HT1080 (cell line): ENCODE measurements at regions not wholly inside any gene's neighbourhood (a gene's known extent, or its start where the extent isn't known, plus 50 kb on each side); places are given as distances from the start of the nearest gene placed in this dataset.
A peak's percentile ranks its signal among the peaks of the same experiment; 100 is the strongest.
"Not testable (repeated sequence)": the region's sequence is repeated elsewhere in the genome, so short reads cannot be mapped to it uniquely, and the experiment has no call there.

Source experiments
- DNase-seq: peaks from one replicate; pipeline ENCODE4 v3.0.0-alpha.2; 2015; ENCODE audit warnings: low read depth

DNA sequence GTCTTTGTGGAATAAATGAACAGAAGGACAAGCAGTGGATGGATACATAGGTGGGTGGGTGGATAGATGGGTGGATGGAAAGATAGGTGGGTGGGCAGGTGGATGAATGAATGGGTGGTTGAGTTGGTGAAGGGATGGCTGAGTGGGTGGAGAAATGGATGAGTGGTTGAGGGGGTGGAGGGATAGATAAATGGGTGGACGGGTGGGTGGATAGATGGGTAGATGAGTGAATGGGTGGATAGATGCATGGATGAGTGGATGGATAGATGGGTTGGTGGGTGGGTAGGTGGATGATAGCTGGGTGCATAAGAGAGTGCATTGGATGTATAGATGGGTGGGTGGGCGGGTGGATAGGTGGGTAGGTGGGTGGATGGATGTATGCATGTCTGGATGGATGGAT, 63.5 kb downstream of the UNC93B1 start:
- not testable (repeated sequence) for DNase-seq

DNA sequence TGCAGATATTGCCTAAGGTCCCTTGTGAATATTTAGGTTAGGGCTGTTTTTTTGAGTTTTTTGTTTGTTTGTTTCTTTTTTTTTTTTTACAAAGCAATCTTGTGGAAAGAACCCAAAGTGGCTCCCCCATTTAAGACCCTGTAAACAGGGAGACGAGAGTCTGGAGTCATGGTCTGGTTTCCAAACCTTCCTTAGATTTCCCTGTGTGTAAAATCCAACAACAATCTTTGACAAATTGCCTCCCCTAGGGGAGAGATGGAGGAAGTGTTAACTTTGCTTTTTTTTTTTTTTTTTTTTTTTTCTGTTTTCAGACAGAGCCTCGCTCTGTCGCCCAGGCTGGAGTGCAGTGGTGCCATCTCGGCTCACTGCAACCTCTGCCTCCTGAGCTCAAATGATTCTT, 64.9 kb downstream of the UNC93B1 start:
- not testable (repeated sequence) for DNase-seq

GRCh38 chr11:67938371-67938770, 65.5 kb downstream of the UNC93B1 start:
- not testable (repeated sequence) for DNase-seq

DNA sequence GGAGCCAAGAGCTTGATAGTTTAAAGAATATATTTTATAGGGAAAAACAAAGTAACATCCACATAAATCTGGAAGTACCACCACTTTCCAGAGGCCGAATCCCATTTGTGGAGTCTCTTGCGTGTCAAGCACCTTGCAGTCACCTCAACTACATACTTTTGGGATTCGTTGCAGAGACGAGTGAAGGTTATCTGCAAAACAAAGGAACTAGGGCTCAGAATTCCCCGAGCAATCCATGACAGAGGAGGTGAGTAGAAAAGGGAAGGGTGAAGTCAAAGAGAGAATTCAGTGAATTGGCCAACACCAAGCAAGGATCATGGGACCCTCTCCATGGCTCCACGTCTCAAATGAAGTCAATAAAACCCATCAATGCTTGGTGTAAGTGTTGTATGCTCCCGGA, 80.3 kb downstream of the UNC93B1 start:
- DNase-seq, result not testable (repeated sequence)

DNA sequence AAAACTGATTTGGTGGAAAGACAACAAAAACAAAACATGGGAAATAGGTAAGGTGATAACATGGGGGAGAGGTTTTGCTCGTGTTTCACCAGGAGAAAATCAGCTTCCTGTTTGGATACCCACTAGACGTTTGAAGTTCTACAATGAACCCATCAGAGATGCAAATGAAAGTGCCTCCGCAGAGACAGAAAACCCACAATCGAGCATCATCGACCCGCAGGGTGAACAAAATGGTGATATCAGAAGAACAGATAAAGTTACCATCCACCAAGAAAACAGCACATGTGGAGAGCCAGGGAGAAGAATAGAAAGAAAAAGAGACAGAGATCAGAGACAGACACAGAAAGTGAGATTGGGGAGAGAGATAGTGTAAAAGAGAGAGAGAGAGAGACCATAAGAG, 83.4 kb downstream of the UNC93B1 start:
- not testable (repeated sequence) for DNase-seq

DNA sequence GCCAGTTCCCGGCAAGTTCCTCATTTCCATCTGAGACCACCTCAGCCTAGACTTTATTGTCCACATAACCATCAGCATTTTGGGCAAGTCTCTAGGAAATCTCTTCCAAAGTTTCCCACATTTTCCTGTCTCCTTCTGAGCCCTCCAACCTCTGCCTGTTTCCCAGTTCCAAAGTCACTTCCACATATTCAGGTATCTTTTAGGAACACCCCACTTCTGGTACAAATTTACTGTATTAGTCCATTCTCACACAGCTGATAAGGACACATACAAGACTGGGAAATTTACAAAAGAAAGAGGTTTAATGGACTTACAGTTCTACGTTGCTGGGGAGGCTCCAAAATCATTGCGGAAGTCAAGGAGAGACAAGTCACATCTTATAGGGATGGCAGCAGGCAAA, 91.7 kb downstream of the UNC93B1 start:
- DNase-seq, result not testable (repeated sequence)

- DNase-seq, result not testable (repeated sequence)
Observed at GRCh38 chr11:67911211-67911610, 92.7 kb downstream of the UNC93B1 start.

DNA sequence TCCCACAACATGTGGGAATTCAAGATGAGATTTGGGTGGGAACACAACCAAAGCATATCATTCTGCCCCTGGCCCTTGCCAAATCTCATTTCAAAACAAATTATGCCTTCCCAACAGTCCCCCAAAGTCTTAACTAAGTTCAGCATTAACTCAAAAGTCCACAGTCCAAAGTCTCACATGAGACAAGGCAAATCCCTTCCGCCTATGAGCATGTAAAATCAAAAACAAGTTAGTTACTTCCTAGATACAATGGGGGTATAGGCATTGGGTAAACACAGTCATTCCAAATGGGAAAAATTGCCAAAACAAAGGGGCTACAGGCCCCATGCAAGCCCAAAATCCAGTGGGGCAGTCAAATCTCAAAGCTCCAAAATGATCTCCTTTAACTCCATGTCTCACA, 93.1 kb downstream of the UNC93B1 start:
- DNase-seq, result not testable (repeated sequence)

DNA sequence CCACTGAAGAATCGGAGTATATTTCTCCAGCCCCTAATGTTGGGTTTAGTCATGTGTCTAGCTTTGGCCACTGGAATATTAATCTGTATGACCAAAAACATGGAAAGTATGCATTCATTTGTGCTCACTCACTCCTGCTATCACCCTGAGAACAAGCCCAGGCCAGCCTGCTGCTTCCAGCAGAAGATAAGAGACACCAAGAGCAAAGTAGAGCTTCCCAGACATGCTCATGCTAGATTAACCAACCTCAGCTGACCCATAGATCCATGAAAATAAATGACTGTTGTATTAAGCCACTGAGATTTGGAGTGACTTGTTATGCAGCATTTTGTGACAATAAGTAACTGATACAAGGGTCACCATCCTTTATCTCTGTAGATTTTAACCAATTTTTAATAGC, 96.9 kb downstream of the UNC93B1 start:
- not testable (repeated sequence) for DNase-seq

GRCh38 chr11:67899462-67899861, 104.4 kb downstream of the UNC93B1 start:
- peak; percentile 6 for DNase-seq

- DNase-seq, result not testable (repeated sequence)
Observed at GRCh38 chr11:67893487-67893886, 110.4 kb downstream of the UNC93B1 start.

- not testable (repeated sequence) for DNase-seq
Observed at GRCh38 chr11:67889646-67890045, 114.3 kb downstream of the UNC93B1 start.

GRCh38 chr11:67888056-67888455, 115.8 kb downstream of the UNC93B1 start:
- not testable (repeated sequence) for DNase-seq

DNA sequence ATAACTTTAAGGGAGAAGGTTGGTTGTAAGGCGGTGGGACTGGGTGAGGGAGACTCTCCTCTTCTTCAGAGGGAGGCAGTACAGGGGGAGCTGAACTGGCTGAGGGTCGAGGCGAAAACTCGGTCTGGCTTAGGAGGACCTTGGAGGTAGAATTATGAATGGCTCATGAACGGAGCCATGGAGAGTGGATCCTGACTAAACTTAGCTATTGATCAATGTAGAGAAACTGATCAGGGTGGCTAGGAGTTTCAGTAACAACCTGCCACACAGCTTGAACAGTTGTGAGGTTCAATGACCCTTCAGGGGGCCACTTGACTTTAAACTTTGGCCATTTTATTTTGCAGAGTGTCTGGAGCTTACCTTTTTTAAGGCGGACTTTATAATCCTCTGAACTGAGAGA, 117.2 kb downstream of the UNC93B1 start:
- DNase-seq, result not testable (repeated sequence)

GRCh38 chr11:67886207-67886606, 117.7 kb downstream of the UNC93B1 start:
- not testable (repeated sequence) for DNase-seq

GRCh38 chr11:67885574-67885973, 118.3 kb downstream of the UNC93B1 start:
- DNase-seq, result not testable (repeated sequence)

DNA sequence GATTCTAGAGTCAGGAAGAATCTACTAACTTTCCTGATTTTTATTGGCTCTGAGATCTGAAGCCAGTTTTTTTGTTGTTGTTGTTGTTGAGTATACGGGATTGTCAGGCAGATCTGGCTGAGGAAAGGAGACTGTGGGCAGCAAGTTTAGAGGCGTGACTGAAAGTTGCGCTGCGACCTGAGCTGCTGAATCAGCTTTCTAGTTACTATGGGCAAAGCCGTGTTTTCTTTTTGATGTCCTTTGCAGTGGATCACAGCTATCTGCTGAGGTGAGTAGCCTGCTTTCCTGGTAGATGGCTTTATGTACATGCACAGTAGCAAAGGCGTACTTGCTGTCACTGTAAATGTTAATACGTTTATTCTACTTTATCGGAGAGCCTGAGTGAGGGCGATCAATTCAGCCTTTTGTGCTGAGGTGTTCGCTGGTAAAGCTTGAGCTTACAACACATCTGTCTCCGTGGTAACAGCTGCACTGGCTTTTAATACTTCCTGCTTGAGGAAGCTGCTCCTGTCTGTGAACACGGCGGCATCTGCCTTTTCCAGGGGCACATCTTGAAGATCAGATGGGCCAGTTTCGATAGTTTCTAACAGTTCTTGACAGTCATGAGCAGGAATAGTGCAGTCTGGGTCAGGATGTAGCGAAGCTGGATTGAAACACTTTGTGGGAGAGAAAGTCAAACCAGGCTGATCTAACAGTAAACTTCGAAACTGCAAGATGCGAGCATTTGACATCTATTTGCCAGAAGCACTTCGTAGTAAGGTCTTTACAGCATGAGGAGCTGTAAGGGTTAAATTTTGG, 118.9 kb downstream of the UNC93B1 start:
- not testable (repeated sequence) for DNase-seq

- DNase-seq, result not testable (repeated sequence)
Observed at GRCh38 chr11:67884073-67884757, 119.7 kb downstream of the UNC93B1 start.

DNA sequence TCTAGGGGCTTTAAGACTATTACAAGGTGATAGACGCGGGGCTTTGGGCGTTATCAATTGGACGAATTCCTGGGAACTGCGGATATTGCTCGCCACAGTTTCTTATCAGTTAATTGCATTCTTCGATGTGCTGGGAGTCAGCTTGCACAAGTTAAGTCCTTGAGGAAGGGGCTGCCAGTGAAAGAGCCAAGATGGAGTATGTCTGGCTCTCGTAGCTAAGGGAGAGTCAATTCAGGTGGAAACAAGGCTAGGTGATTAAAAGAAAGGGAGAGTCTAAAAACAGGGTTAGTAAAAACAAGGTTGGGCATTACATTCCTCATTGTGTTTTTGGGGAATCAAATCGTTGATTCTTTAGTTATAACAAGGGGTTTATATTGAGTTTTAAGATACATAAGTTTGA, 121.6 kb downstream of the UNC93B1 start:
- not testable (repeated sequence) for DNase-seq

DNA sequence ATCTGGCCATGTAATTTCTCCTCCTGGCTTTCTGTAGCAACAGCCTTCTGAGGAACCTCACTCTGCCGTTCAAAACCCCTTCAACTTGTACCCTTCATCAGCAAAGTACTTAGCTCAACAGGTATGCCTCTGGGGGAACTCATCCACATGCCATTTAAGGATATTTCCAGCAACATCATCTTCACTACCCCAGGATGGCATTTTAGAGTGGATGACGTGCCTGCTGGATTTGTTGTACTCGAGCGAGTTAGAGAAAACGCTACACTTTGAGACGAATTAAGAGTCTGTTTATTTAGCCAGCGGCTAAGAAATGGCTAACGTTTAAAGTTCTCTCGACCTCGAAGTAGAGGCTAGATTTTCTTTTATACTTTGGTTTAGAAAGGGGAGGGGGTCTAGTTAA, 122.1 kb downstream of the UNC93B1 start:
- DNase-seq, result not testable (repeated sequence)

- not testable (repeated sequence) for DNase-seq
Observed at GRCh38 chr11:67880594-67881196, 123.2 kb downstream of the UNC93B1 start.

- peak; percentile 31 for DNase-seq
Observed at GRCh38 chr11:67878666-67879065, 125.2 kb downstream of the UNC93B1 start.
